HG03469 (cell line): ENCODE measurements at regions not wholly inside any gene's neighbourhood (a gene's known extent, or its start where the extent isn't known, plus 50 kb on each side); places are given as distances from the start of the nearest gene placed in this dataset.

ENCODE experiments used
- ATAC-seq: cut with Tn5 transposase; IDR thresholded peaks from one replicate; pipeline ENCODE4 v1.9.1; 2021; ENCODE audit warnings: mild to moderate bottlenecking, moderate library complexity, moderate number of reproducible peaks; ENCODE audit not compliant: unreplicated experiment

- ATAC-seq: no peak
Observed at GRCh38 chr12:46438256-46438655, 65.7 kb upstream of the SLC38A2 start.

GRCh38 chr12:46437469-46437868, 64.9 kb upstream of the SLC38A2 start:
- no peak for ATAC-seq

GRCh38 chr12:46436747-46437146, 64.2 kb upstream of the SLC38A2 start:
- no peak for ATAC-seq

GRCh38 chr12:46435625-46436024, 63.1 kb upstream of the SLC38A2 start:
- no peak for ATAC-seq

- ATAC-seq: no peak
Observed at GRCh38 chr12:46435029-46435428, 62.5 kb upstream of the SLC38A2 start.

GRCh38 chr12:46433829-46434228, 61.3 kb upstream of the SLC38A2 start:
- ATAC-seq: no peak

- no peak for ATAC-seq
Observed at GRCh38 chr12:46432325-46432724, 59.8 kb upstream of the SLC38A2 start.

- ATAC-seq: no peak
Observed at GRCh38 chr12:46430340-46430948, 57.9 kb upstream of the SLC38A2 start.
